WTC11 (cell line): ENCODE measurements at regions not wholly inside any gene's neighbourhood (a gene's known extent, or its start where the extent isn't known, plus 50 kb on each side); places are given as distances from the start of the nearest gene placed in this dataset.

ENCODE experiments used
- ATF1 ChIP-seq: sonication (generic); formaldehyde crosslinking; IDR thresholded peaks from 2 replicates; pipeline ENCODE4 v1.8.1; 2023; ENCODE audit warnings: mild to moderate bottlenecking, moderate library complexity, missing genetic modification reagents
- ATF3 ChIP-seq: sonication (generic); formaldehyde crosslinking; conservative IDR thresholded peaks from 2 replicates; pipeline ENCODE4 v1.8.1; 2022; ENCODE audit warnings: mild to moderate bottlenecking, missing genetic modification reagents
- CTCF ChIP-seq: fragments of 200-600 bp; IDR thresholded peaks from 2 replicates; pipeline ENCODE4 v1.8.0; 2022; ENCODE audit warnings: antibody characterized with exemption
- ESRRA ChIP-seq: sonication (generic); formaldehyde crosslinking; IDR thresholded peaks from 2 replicates; pipeline ENCODE4 v1.8.1; 2022; ENCODE audit warnings: mild to moderate bottlenecking, missing genetic modification reagents, borderline replicate concordance
- MAX ChIP-seq: sonication (generic); formaldehyde crosslinking; IDR thresholded peaks from 2 replicates; pipeline ENCODE4 v1.8.0; 2022; ENCODE audit warnings: mild to moderate bottlenecking, missing genetic modification reagents
- PRRX2 ChIP-seq: fragments of 250-450 bp; sonication (Bioruptor Pico); IDR thresholded peaks from 2 replicates; pipeline ENCODE4 v1.8.0; 2021; ENCODE audit warnings: mild to moderate bottlenecking
- RELA ChIP-seq: sonication (generic); formaldehyde crosslinking; IDR thresholded peaks from 2 replicates; pipeline ENCODE4 v1.8.1; 2022; ENCODE audit warnings: missing genetic modification reagents, mild to moderate bottlenecking, borderline replicate concordance
- SOX15 ChIP-seq: fragments of 250-450 bp; sonication (Bioruptor Pico); IDR thresholded peaks from 2 replicates; pipeline ENCODE4 v1.9.0; 2021; ENCODE audit warnings: mild to moderate bottlenecking
- TCF7 ChIP-seq: sonication (generic); formaldehyde crosslinking; IDR thresholded peaks from 2 replicates; pipeline ENCODE4 v1.8.0; 2022; ENCODE audit warnings: mild to moderate bottlenecking, low read depth, missing genetic modification reagents, moderate library complexity
- TF ChIP-seq, protein P1 (sequence below): sonication (generic); formaldehyde crosslinking; IDR thresholded peaks from 2 replicates; pipeline ENCODE4 v1.8.0; 2022; ENCODE audit warnings: mild to moderate bottlenecking, missing genetic modification reagents
- TF ChIP-seq, protein P2 (sequence below): sonication (generic); formaldehyde crosslinking; IDR thresholded peaks from 2 replicates; pipeline ENCODE4 v1.8.1; 2022; ENCODE audit warnings: mild to moderate bottlenecking, missing genetic modification reagents, moderate library complexity, borderline replicate concordance

DNA sequence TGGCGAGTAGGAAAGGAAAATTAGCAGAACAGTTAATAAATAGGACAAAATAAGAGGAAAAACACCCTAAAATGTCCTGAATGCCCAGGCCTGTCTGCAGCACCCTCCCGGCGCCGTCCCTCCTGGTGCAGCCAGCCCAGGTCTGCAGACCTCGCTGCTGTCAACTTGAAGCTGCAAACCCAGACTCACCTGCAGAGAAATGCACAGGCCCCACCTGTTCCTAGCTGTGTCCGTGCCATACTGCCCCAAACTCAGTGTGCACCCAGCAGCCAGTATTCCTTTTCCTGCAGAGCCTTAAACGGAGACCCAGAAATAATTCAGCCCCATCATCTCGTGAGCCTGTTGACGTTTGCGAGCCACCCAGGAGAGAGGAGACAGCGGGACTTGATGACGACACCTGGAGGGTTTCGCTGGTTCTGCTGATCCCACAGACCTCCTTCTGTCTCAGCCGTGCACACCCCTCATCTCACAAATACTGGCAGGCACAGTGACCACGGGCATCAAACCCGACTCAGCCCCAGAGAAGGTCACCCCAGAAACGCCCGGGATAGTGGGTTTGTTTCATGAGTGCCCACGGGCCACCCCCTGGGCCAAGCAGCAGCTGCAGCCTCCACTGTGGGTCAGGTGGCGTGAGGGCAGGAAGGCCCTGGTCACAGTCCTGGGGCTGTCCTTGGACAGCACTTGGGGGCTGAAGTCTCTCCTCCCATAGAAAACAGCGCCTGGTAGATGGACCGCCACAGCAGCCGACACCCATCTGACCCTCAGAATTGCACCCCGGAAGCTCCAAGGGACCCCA lies 239.5 kb upstream of the SALL3 start:
- TF ChIP-seq CTCF (no peak), MAX (CRISPR knock-in tag) (no peak), SOX15 (CRISPR knock-in tag) (no peak), RELA (CRISPR knock-in tag) (no peak), ATF3 (CRISPR knock-in tag) (no peak), ESRRA (CRISPR knock-in tag) (no peak), TCF7 (CRISPR knock-in tag) (no peak), PRRX2 (CRISPR knock-in tag) (no peak), ATF1 (CRISPR knock-in tag) (no peak)
- TF ChIP-seq, protein P1, sequence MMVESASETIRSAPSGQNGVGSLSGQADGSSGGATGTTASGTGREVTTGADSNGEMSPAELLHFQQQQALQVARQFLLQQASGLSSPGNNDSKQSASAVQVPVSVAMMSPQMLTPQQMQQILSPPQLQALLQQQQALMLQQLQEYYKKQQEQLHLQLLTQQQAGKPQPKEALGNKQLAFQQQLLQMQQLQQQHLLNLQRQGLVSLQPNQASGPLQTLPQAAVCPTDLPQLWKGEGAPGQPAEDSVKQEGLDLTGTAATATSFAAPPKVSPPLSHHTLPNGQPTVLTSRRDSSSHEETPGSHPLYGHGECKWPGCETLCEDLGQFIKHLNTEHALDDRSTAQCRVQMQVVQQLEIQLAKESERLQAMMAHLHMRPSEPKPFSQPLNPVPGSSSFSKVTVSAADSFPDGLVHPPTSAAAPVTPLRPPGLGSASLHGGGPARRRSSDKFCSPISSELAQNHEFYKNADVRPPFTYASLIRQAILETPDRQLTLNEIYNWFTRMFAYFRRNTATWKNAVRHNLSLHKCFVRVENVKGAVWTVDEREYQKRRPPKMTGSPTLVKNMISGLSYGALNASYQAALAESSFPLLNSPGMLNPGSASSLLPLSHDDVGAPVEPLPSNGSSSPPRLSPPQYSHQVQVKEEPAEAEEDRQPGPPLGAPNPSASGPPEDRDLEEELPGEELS (CRISPR knock-in tag), result no peak
- TF ChIP-seq, protein P2, sequence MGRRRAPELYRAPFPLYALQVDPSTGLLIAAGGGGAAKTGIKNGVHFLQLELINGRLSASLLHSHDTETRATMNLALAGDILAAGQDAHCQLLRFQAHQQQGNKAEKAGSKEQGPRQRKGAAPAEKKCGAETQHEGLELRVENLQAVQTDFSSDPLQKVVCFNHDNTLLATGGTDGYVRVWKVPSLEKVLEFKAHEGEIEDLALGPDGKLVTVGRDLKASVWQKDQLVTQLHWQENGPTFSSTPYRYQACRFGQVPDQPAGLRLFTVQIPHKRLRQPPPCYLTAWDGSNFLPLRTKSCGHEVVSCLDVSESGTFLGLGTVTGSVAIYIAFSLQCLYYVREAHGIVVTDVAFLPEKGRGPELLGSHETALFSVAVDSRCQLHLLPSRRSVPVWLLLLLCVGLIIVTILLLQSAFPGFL (CRISPR knock-in tag), result no peak
